ENCODE measurements at regions not wholly inside any gene's neighbourhood (a gene's known extent, or its start where the extent isn't known, plus 50 kb on each side); places are given as distances from the start of the nearest gene placed in this dataset.

GRCh38 chr7:106763717-106764116, 101.4 kb upstream of the PIK3CG start:
- TF ChIP-seq CTCF (conservative IDR thresholded peaks at IDR 0.05; ENCODE audit: low read depth, low read length): no peak
- DNase-seq (ENCODE audit: low read depth): no peak
- H3K4me3 ChIP-seq (ENCODE audit: low read depth, low read length): no peak overlapping the region

DNA sequence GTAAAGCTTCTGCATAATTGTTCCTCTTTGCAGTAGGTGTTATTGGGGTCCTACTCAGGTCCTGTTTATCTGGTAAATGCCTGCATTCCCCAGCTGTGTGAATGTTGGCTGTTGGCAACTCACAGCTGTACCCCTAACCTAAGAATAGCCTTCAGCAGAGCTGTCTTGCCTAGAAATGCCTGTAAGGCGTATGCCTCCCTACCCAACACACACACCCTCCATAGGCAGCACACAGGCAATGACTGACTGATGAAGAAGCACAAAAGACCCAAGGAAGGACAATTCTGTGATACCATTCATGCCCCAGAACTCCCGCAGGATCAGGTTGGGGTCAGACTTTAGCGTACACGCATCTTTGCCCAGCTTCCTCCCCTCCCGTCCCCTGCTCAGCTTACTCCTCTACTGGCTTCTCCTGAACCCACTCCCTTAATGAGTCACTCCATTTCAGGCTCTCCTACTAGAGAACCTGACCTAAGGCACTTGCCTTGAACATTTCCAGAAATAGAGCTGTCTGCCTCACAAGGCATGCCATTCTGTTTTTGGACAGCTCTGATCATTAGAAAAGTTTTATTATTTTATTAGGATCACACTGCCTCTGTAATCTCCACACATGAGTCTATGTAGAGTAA, 99.2 kb upstream of the PIK3CG start:
- no peak for DNase-seq (ENCODE audit: low read depth)

DNA sequence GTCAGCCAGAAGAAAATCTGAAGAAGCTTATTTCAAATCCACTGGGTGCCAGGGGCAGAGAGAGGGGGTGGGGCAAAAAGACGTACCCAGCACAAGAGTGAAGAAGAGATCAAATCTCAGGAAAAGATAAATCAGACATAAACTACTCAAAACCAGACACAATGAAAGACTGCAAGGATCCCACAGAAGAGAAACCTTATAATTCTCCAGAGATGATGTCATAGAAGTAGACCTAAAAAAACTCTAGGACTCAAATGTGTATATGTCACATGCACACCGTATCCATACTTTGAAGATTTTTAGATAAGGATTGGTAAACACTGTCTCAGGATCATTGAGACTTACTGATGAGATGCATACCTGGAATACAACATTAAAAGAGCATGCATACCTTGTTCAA, 98.5 kb upstream of the PIK3CG start:
- H3K4me3 ChIP-seq (ENCODE audit: low read depth, low read length): no peak overlapping the region
- peak; percentile 45 for DNase-seq (ENCODE audit: low read depth)
- TF ChIP-seq CTCF (conservative IDR thresholded peaks at IDR 0.05; ENCODE audit: low read depth, low read length): no peak

More for the DNA sequence above, 99.2 kb upstream of the PIK3CG start:
- TF ChIP-seq CTCF (conservative IDR thresholded peaks at IDR 0.05; ENCODE audit: low read depth, low read length): no peak
- no peak overlapping the region for H3K4me3 ChIP-seq (ENCODE audit: low read depth, low read length)

DNA sequence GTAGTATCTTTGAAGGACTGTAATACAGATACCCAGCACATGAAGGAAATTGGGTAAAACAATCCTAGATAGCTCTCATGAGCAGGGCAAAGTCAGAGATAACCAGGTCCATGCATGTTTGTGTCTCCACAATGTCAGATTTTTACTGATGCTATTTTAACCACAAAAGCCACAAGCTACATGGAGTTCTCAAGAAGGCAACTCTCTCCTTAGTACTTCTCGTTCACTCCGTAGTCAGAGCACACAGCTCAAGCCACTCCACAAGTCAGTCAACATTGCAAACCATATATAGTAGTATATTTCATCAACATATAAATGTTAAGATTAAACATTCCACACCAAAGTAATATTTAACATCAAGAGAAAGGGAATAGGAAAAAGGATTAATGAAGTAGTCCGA, 98.0 kb upstream of the PIK3CG start:
- H3K4me3 ChIP-seq (ENCODE audit: low read depth, low read length): no peak overlapping the region
- TF ChIP-seq CTCF (conservative IDR thresholded peaks at IDR 0.05; ENCODE audit: low read depth, low read length): no peak
- DNase-seq (ENCODE audit: low read depth): peak; percentile 69

GRCh38 chr7:106767498-106768323, 97.4 kb upstream of the PIK3CG start:
- peak; percentile 83 for DNase-seq (ENCODE audit: low read depth)
- H3K4me3 ChIP-seq (ENCODE audit: low read depth, low read length): no peak overlapping the region
- no peak for TF ChIP-seq CTCF (conservative IDR thresholded peaks at IDR 0.05; ENCODE audit: low read depth, low read length)

GRCh38 chr7:106768324-106768751, 96.7 kb upstream of the PIK3CG start:
- no peak overlapping the region for H3K4me3 ChIP-seq (ENCODE audit: low read depth, low read length)
- DNase-seq (ENCODE audit: low read depth): no peak
- TF ChIP-seq CTCF (conservative IDR thresholded peaks at IDR 0.05; ENCODE audit: low read depth, low read length): no peak

Measured in choroid plexus epithelial cell (primary cell).